ENCODE measurements at regions not wholly inside any gene's neighbourhood (a gene's known extent, or its start where the extent isn't known, plus 50 kb on each side); places are given as distances from the start of the nearest gene placed in this dataset.

GRCh38 chr10:81152656-81153055 lies 615.0 kb downstream of the SH2D4B start:
- no peak overlapping the region for H3K4me3 Mint-ChIP-seq
- no peak for TF ChIP-seq CTCF (IDR thresholded peaks at IDR 0.05)
- POLR2A ChIA-PET: no interaction called here
- CTCF ChIA-PET: no interaction called here
- intact Hi-C loops (cut with micrococcal nuclease): no loop called here
- H3K27me3 Mint-ChIP-seq: no peaks in the 10 kb centered on the region
- no peak overlapping the region for H3K27ac Mint-ChIP-seq
- ATAC-seq (ENCODE audit: low read depth): no peak
- DNase-seq: no peak
- no peaks in the 10 kb centered on the region for H3K36me3 Mint-ChIP-seq (ENCODE audit: low read depth)
- no peaks in the 10 kb centered on the region for H3K9me3 Mint-ChIP-seq
- no peaks in the 10 kb centered on the region for H3K4me1 Mint-ChIP-seq

GRCh38 chr10:81157681-81158080 lies 620.0 kb downstream of the SH2D4B start:
- intact Hi-C loops (cut with micrococcal nuclease): no loop called here
- ATAC-seq (ENCODE audit: low read depth): no peak
- Mint-ChIP-seq H3K4me3 (no peak overlapping the region), H3K27ac (no peak overlapping the region), H3K36me3 (ENCODE audit: low read depth) (no peaks in the 10 kb centered on the region), H3K27me3 (no peaks in the 10 kb centered on the region), H3K4me1 (no peaks in the 10 kb centered on the region), H3K9me3 (no peaks in the 10 kb centered on the region)
- DNase-seq: no peak
- ChIA-PET POLR2A (no interaction called here), CTCF (no interaction called here)
- no peak for TF ChIP-seq CTCF (IDR thresholded peaks at IDR 0.05)

- TF ChIP-seq CTCF (IDR thresholded peaks at IDR 0.05): no peak
- DNase-seq: no peak
- Mint-ChIP-seq H3K27me3 (no peaks in the 10 kb centered on the region), H3K4me1 (no peaks in the 10 kb centered on the region), H3K36me3 (ENCODE audit: low read depth) (no peaks in the 10 kb centered on the region), H3K9me3 (peaks cover 7% of the 10 kb centered on the region), H3K27ac (no peak overlapping the region), H3K4me3 (no peak overlapping the region)
- POLR2A ChIA-PET: no interaction called here
- no peak for ATAC-seq (ENCODE audit: low read depth)
- intact Hi-C loops (cut with micrococcal nuclease): no loop called here
- CTCF ChIA-PET: no interaction called here
Observed at GRCh38 chr10:81177651-81178244, 640.0 kb downstream of the SH2D4B start.

GRCh38 chr10:81179324-81179723 lies 641.6 kb downstream of the SH2D4B start:
- Mint-ChIP-seq H3K27ac (no peak overlapping the region), H3K4me1 (no peaks in the 10 kb centered on the region), H3K4me3 (no peak overlapping the region), H3K9me3 (peaks cover 7% of the 10 kb centered on the region), H3K36me3 (ENCODE audit: low read depth) (no peaks in the 10 kb centered on the region), H3K27me3 (no peaks in the 10 kb centered on the region)
- ChIA-PET CTCF (interaction anchor here (1.2 kb wide), 1 partner anchor 16 kb away, joined by 5 read pairs; no protein-coding TSS in a partner anchor), POLR2A (no interaction called here)
- intact Hi-C loops (cut with micrococcal nuclease): no loop called here
- no peak for DNase-seq
- no peak for TF ChIP-seq CTCF (IDR thresholded peaks at IDR 0.05)
- no peak for ATAC-seq (ENCODE audit: low read depth)

GRCh38 chr10:81179805-81180452 lies 642.2 kb downstream of the SH2D4B start:
- H3K4me3 Mint-ChIP-seq: no peak overlapping the region
- no peak for ATAC-seq (ENCODE audit: low read depth)
- intact Hi-C loops (cut with micrococcal nuclease): no loop called here
- H3K27ac Mint-ChIP-seq: no peak overlapping the region
- no peak for DNase-seq
- POLR2A ChIA-PET: no interaction called here
- CTCF ChIA-PET: interaction anchor here (1.2 kb wide), 1 partner anchor 17 kb away, joined by 5 read pairs; no protein-coding TSS in a partner anchor
- no peak for TF ChIP-seq CTCF (IDR thresholded peaks at IDR 0.05)
- H3K36me3 Mint-ChIP-seq (ENCODE audit: low read depth): no peaks in the 10 kb centered on the region
- no peaks in the 10 kb centered on the region for H3K27me3 Mint-ChIP-seq
- peaks cover 7% of the 10 kb centered on the region for H3K9me3 Mint-ChIP-seq
- no peaks in the 10 kb centered on the region for H3K4me1 Mint-ChIP-seq

All from activated B cell treated with CpG ODN at 0.5 μM for 24 hours (primary cell).